Loucy (cell line): ENCODE measurements at regions not wholly inside any gene's neighbourhood (a gene's known extent, or its start where the extent isn't known, plus 50 kb on each side); places are given as distances from the start of the nearest gene placed in this dataset.
"Not testable (repeated sequence)": the region's sequence is repeated elsewhere in the genome, so short reads cannot be mapped to it uniquely, and the experiment has no call there.

Experiments
- H2AFZ ChIP-seq: fragments of 200-600 bp; sonication (generic); 2 replicates; pipeline ENCODE4 v1.6.0; 2016; ENCODE audit warnings: antibody characterized with exemption, mild to moderate bottlenecking, low read length, moderate library complexity
- H3F3A ChIP-seq: fragments of 200-600 bp; 2 replicates; pipeline ENCODE4 v1.6.0; 2016; ENCODE audit warnings: antibody characterized with exemption, low read depth, mild to moderate bottlenecking
- H3K27me3 ChIP-seq: fragments of 200-600 bp; sonication (generic); 2 replicates; pipeline ENCODE4 v1.6.1; 2014; ENCODE audit warnings: low read length, mild to moderate bottlenecking; ENCODE audit not compliant: insufficient read depth, poor library complexity, severe bottlenecking
- H3K36me3 ChIP-seq: fragments of 200-600 bp; sonication (generic); 2 replicates; pipeline ENCODE4 v1.6.1; 2016; ENCODE audit warnings: low read length; ENCODE audit not compliant: insufficient read depth
- H3K4me1 ChIP-seq: fragments of 200-600 bp; sonication (generic); 2 replicates; pipeline ENCODE4 v1.5.1; 2014; ENCODE audit warnings: low read length, mild to moderate bottlenecking; ENCODE audit not compliant: insufficient read depth, poor library complexity, severe bottlenecking
- H3K4me2 ChIP-seq: fragments of 200-600 bp; sonication (generic); 2 replicates; pipeline ENCODE4 v1.6.0; 2014; ENCODE audit warnings: antibody characterized with exemption, low read length, low read depth, mild to moderate bottlenecking; ENCODE audit not compliant: poor library complexity, severe bottlenecking
- H3K4me3 ChIP-seq: fragments of 200-600 bp; sonication (generic); 2 replicates; pipeline ENCODE4 v1.5.1; 2014; ENCODE audit warnings: low read length, mild to moderate bottlenecking, mixed read lengths; ENCODE audit not compliant: poor library complexity, severe bottlenecking
- H3K79me2 ChIP-seq: fragments of 200-600 bp; sonication (generic); 2 replicates; pipeline ENCODE4 v1.6.1; 2014; ENCODE audit warnings: low read length; ENCODE audit not compliant: insufficient read depth
- H3K9ac ChIP-seq: fragments of 200-600 bp; sonication (generic); 2 replicates; pipeline ENCODE4 v1.6.0; 2014; ENCODE audit warnings: mild to moderate bottlenecking, low read depth, low read length, moderate library complexity; ENCODE audit not compliant: poor library complexity, severe bottlenecking
- H3K9me2 ChIP-seq: fragments of 200-600 bp; sonication (generic); replicated peaks from 2 replicates; pipeline ENCODE4 v1.6.1; 2016; ENCODE audit warnings: low read depth, low read length, mixed read lengths
- H3K9me3 ChIP-seq: fragments of 200-600 bp; sonication (generic); 2 replicates; pipeline ENCODE4 v1.6.1; 2014; ENCODE audit warnings: mild to moderate bottlenecking, antibody characterized with exemption, low read length, low read depth; ENCODE audit not compliant: insufficient read depth
- H4K20me1 ChIP-seq: fragments of 200-600 bp; sonication (generic); 2 replicates; pipeline ENCODE4 v1.6.0; 2014; ENCODE audit warnings: antibody characterized with exemption, low read length, mild to moderate bottlenecking; ENCODE audit not compliant: insufficient read depth, poor library complexity, severe bottlenecking
- CTCF ChIP-seq: fragments of 200-600 bp; sonication (generic); conservative IDR thresholded peaks from 2 replicates; pipeline ENCODE4 v1.5.1; 2014; ENCODE audit warnings: mild to moderate bottlenecking, antibody characterized with exemption, low read length
- EZH2phosphoT487 ChIP-seq: fragments of 200-600 bp; IDR thresholded peaks from 2 replicates; pipeline ENCODE4 v1.6.1; 2018; ENCODE audit warnings: antibody characterized with exemption, mild to moderate bottlenecking, moderate library complexity, borderline replicate concordance

- H3K4me1 ChIP-seq, result no peaks in the 10 kb centered on the region
- H3K9ac ChIP-seq, result no peak overlapping the region
- H3K4me3 ChIP-seq, result no peak overlapping the region
- H3K27me3 ChIP-seq, result no peaks in the 10 kb centered on the region
- TF ChIP-seq CTCF, result no peak
- no peak for TF ChIP-seq EZH2phosphoT487
- H3K9me3 ChIP-seq, result no peaks in the 10 kb centered on the region
- peaks cover 9% of the 10 kb centered on the region; the same call in 1 of the 2 replicates for H3K36me3 ChIP-seq
- H3K4me2 ChIP-seq, result no peak overlapping the region
- H3F3A ChIP-seq, result no peaks in the 10 kb centered on the region
- H2AFZ ChIP-seq, result no peak overlapping the region
- no peaks in the 10 kb centered on the region for H3K9me2 ChIP-seq
- no peaks in the 10 kb centered on the region for H4K20me1 ChIP-seq
- no peaks in the 10 kb centered on the region for H3K79me2 ChIP-seq
Measured at GRCh38 chr14:35193161-35193560, 70.8 kb downstream of the PRORP start.

GRCh38 chr14:35194183-35194582 is 71.8 kb downstream of the PRORP start:
- H3K79me2 ChIP-seq, H3K4me2 ChIP-seq, H3K27me3 ChIP-seq, H3K4me3 ChIP-seq, H3K36me3 ChIP-seq, H3K9me3 ChIP-seq, H3F3A ChIP-seq, H3K9me2 ChIP-seq, H3K4me1 ChIP-seq, H2AFZ ChIP-seq, H4K20me1 ChIP-seq, H3K9ac ChIP-seq: not testable (repeated sequence)

- Histone ChIP-seq H3K4me2 (no peak overlapping the region), H3K79me2 (no peaks in the 10 kb centered on the region), H2AFZ (no peak overlapping the region), H3K9me2 (no peaks in the 10 kb centered on the region), H3K9ac (no peak overlapping the region), H3K9me3 (no peaks in the 10 kb centered on the region), H3F3A (peaks cover 4% of the 10 kb centered on the region; the same call in 1 of the 2 replicates), H4K20me1 (no peaks in the 10 kb centered on the region), H3K27me3 (no peaks in the 10 kb centered on the region), H3K4me1 (peaks cover 6% of the 10 kb centered on the region), H3K36me3 (peaks cover 7% of the 10 kb centered on the region; the same call in 1 of the 2 replicates), H3K4me3 (no peak overlapping the region)
- TF ChIP-seq EZH2phosphoT487 (no peak), CTCF (no peak)
Measured at GRCh38 chr14:35196571-35196970, 74.2 kb downstream of the PRORP start.

GRCh38 chr14:35197015-35197414 is 74.7 kb downstream of the PRORP start:
- no peak overlapping the region for H3K4me3 ChIP-seq
- no peaks in the 10 kb centered on the region for H3K79me2 ChIP-seq
- H2AFZ ChIP-seq, result no peak overlapping the region
- H3K9ac ChIP-seq, result no peak overlapping the region
- no peaks in the 10 kb centered on the region for H3K9me2 ChIP-seq
- H3K27me3 ChIP-seq, result no peaks in the 10 kb centered on the region
- peaks cover 4% of the 10 kb centered on the region; the same call in 1 of the 2 replicates for H3K36me3 ChIP-seq
- H3F3A ChIP-seq, result peaks cover 4% of the 10 kb centered on the region; the same call in 1 of the 2 replicates
- H3K4me2 ChIP-seq, result no peak overlapping the region
- peaks cover 6% of the 10 kb centered on the region for H3K4me1 ChIP-seq
- no peaks in the 10 kb centered on the region for H3K9me3 ChIP-seq
- H4K20me1 ChIP-seq, result no peaks in the 10 kb centered on the region
- no peak for TF ChIP-seq CTCF
- no peak for TF ChIP-seq EZH2phosphoT487
